Fibroblast of lung (primary cell): ENCODE measurements at regions not wholly inside any gene's neighbourhood (a gene's known extent, or its start where the extent isn't known, plus 50 kb on each side); places are given as distances from the start of the nearest gene placed in this dataset.

Source experiments
- CTCF ChIP-seq, 2 donors: IDR thresholded peaks in 1 of 2; conservative IDR thresholded peaks in 1 of 2; 1 replicate in 1 of 2; 2 replicates in 1 of 2; pipeline ENCODE4 v1.5.1; 2011 to 2012; ENCODE audit warnings: low read length in 2 of 2, control low read depth in 1 of 2, inconsistent platforms in 1 of 2, low read depth in 1 of 2, mild to moderate bottlenecking in 1 of 2
- EZH2 ChIP-seq: IDR thresholded peaks from 2 replicates; pipeline ENCODE4 v1.5.1; 2012; ENCODE audit warnings: low read length, control low read depth, mild to moderate bottlenecking; ENCODE audit errors: missing control alignments

- TF ChIP-seq CTCF (conservative IDR thresholded peaks at IDR 0.05 in 1 of 2, IDR thresholded peaks at IDR 0.05 in 1 of 2; ENCODE audit: low read depth in 1 of 2, low read length in 2 of 2) (no peak), EZH2 (no peak)
Measured at GRCh38 chrX:943035-943434, 269.4 kb downstream of the CRLF2 start.
